GM10248 (cell line): ENCODE measurements at regions not wholly inside any gene's neighbourhood (a gene's known extent, or its start where the extent isn't known, plus 50 kb on each side); places are given as distances from the start of the nearest gene placed in this dataset.

Experiments used
- CTCF ChIA-PET: fragments of 300-600 bp; sonication (Branson Sonifier 250); formaldehyde crosslinking; extraction: SDS; loops from one replicate; lab custom pipeline; 2021; ENCODE audit warnings: antibody characterized with exemption; lab: Yijun Ruan, JAX
- POLR2A ChIA-PET: fragments of 350-650 bp; sonication (Branson Sonifier 250); formaldehyde crosslinking; extraction: SDS; loops from one replicate; lab custom pipeline; 2020; ENCODE audit warnings: antibody characterized with exemption; lab: Yijun Ruan, JAX
- DNase-seq: peaks from one replicate; pipeline ENCODE4 v3.0.0; 2012; ENCODE audit errors: extremely low spot score
- CTCF ChIP-seq: IDR thresholded peaks from 2 replicates; pipeline ENCODE4 v1.5.1; 2012; ENCODE audit warnings: mild to moderate bottlenecking, low read depth; ENCODE audit errors: extremely low read depth, missing control alignments, control extremely low read depth

- POLR2A ChIA-PET, result interaction anchor here (0.6 kb wide), 1 partner anchor 17 kb away, joined by 3 read pairs; no protein-coding TSS in a partner anchor
Observed at GRCh38 chr6:41467627-41468404, 78.4 kb upstream of the FOXP4 start.

GRCh38 chr6:41469156-41470028, 76.8 kb upstream of the FOXP4 start:
- no peak for TF ChIP-seq CTCF
- CTCF ChIA-PET, result interaction anchor here (1.2 to 1.9 kb wide), 4 partner anchors 12 to 214 kb away, joined by 3 to 5 read pairs (median 4); no protein-coding TSS in a partner anchor
- DNase-seq, result no peak
- POLR2A ChIA-PET, result no interaction called here

More at GRCh38 chr6:41467627-41468404, 78.4 kb upstream of the FOXP4 start:
- no peak for TF ChIP-seq CTCF
- DNase-seq, result no peak
- CTCF ChIA-PET, result interaction anchor here (0.7 kb wide), 1 partner anchor 43 kb away, joined by 3 read pairs; no protein-coding TSS in a partner anchor

- CTCF ChIA-PET, result interaction anchor here (0.7 to 1.9 kb wide), 6 partner anchors 13 to 213 kb away, joined by 3 to 5 read pairs (median 3); no protein-coding TSS in a partner anchor
- TF ChIP-seq CTCF, result no peak
- POLR2A ChIA-PET, result interaction anchor here (0.6 kb wide), 1 partner anchor 79 kb away, joined by 3 read pairs; no protein-coding TSS in a partner anchor
- DNase-seq, result no peak
Observed at GRCh38 chr6:41470029-41470330, 76.2 kb upstream of the FOXP4 start.

- TF ChIP-seq CTCF, result no peak
- ChIA-PET POLR2A (interaction anchor here (0.6 kb wide), 1 partner anchor 78 kb away, joined by 3 read pairs; no protein-coding TSS in a partner anchor), CTCF (interaction anchor here (0.7 to 1.9 kb wide), 6 partner anchors 12 to 213 kb away, joined by 3 to 5 read pairs (median 3); no protein-coding TSS in a partner anchor)
- no peak for DNase-seq
Observed at GRCh38 chr6:41470331-41471063, 75.7 kb upstream of the FOXP4 start.

- ChIA-PET POLR2A (no interaction called here), CTCF (interaction anchor here (1.2 to 1.9 kb wide), 4 partner anchors 14 to 131 kb away, joined by 3 to 5 read pairs (median 4); no protein-coding TSS in a partner anchor)
- TF ChIP-seq CTCF, result no peak
- DNase-seq, result no peak
Observed at GRCh38 chr6:41471064-41471895, 74.9 kb upstream of the FOXP4 start.
